ENCODE measurements at regions not wholly inside any gene's neighbourhood (a gene's known extent, or its start where the extent isn't known, plus 50 kb on each side); places are given as distances from the start of the nearest gene placed in this dataset.

GRCh38 chr6:14915888-14916832, 329.7 kb upstream of the JARID2 start:
- H3K4me3 ChIP-seq: no peak overlapping the region
- no peak for DNase-seq
- no peak for TF ChIP-seq POLR2AphosphoS5 (IDR thresholded peaks at IDR 0.05)
- TF ChIP-seq CTCF (IDR thresholded peaks at IDR 0.05): no peak
- no peak for TF ChIP-seq POLR2A (IDR thresholded peaks at IDR 0.05)
- no peak for TF ChIP-seq EP300 (IDR thresholded peaks at IDR 0.05)
- 92 to 99% (median 97%) methylated on average over 11 to 36 of the region's 36 CpGs for WGBS, 5 donors
- no peaks in the 10 kb centered on the region for H3K9me3 ChIP-seq
- H3K27ac ChIP-seq: no peak overlapping the region
- peaks cover 0 to 15% (median 6%) of the 10 kb centered on the region in 4 donors for H3K4me1 ChIP-seq
- H3K27me3 ChIP-seq: no peaks in the 10 kb centered on the region
- H3K36me3 ChIP-seq: no peaks in the 10 kb centered on the region
- intact Hi-C loops (cut with DNase I; ENCODE audit: low total_unique reads): no loop called here

- no peak overlapping the region for H3K27ac ChIP-seq
- H3K36me3 ChIP-seq: no peaks in the 10 kb centered on the region
- intact Hi-C loops (cut with DNase I; ENCODE audit: low total_unique reads): no loop called here
- no peaks in the 10 kb centered on the region for H3K9me3 ChIP-seq
- no peak overlapping the region for H3K4me3 ChIP-seq
- peaks cover 0 to 22% (median 10%) of the 10 kb centered on the region in 4 donors for H3K4me1 ChIP-seq
- no peaks in the 10 kb centered on the region for H3K27me3 ChIP-seq
- TF ChIP-seq CTCF (IDR thresholded peaks at IDR 0.05) (no peak), POLR2AphosphoS5 (IDR thresholded peaks at IDR 0.05) (no peak), EP300 (IDR thresholded peaks at IDR 0.05) (no peak), POLR2A (IDR thresholded peaks at IDR 0.05) (no peak)
- no peak for DNase-seq
- WGBS, 5 donors: 84 to 96% (median 87%) methylated on average over 12 of the region's 12 CpGs
These were observed 328.6 kb upstream of the JARID2 start for GRCh38 chr6:14917109-14917910.

GRCh38 chr6:14918200-14918907, 327.5 kb upstream of the JARID2 start:
- intact Hi-C loops (cut with DNase I; ENCODE audit: low total_unique reads): no loop called here
- Histone ChIP-seq H3K4me1 (peaks cover 0 to 26% (median 12%) of the 10 kb centered on the region in 4 donors), H3K27ac (no peak overlapping the region), H3K27me3 (no peaks in the 10 kb centered on the region), H3K36me3 (no peaks in the 10 kb centered on the region), H3K9me3 (no peaks in the 10 kb centered on the region), H3K4me3 (no peak overlapping the region)
- no peak for TF ChIP-seq CTCF (IDR thresholded peaks at IDR 0.05)
- TF ChIP-seq POLR2A (IDR thresholded peaks at IDR 0.05): no peak
- TF ChIP-seq POLR2AphosphoS5 (IDR thresholded peaks at IDR 0.05): no peak
- no peak for TF ChIP-seq EP300 (IDR thresholded peaks at IDR 0.05)
- 61 to 79% (median 64%) methylated on average over 16 of the region's 16 CpGs for WGBS, 5 donors
- DNase-seq: no peak
